ENCODE measurements at regions not wholly inside any gene's neighbourhood (a gene's known extent, or its start where the extent isn't known, plus 50 kb on each side); places are given as distances from the start of the nearest gene placed in this dataset.

- Histone ChIP-seq H3K9me3 (peaks cover 19 to 25% of the 10 kb centered on the region in 2 donors), H3K4me1 (no peaks in the 10 kb centered on the region), H3K27ac (no peak overlapping the region), H3K4me3 (no peak overlapping the region), H3K27me3 (peaks cover 0 to 85% of the 10 kb centered on the region in 2 donors), H3K36me3 (no peaks in the 10 kb centered on the region)
- DNase-seq (ENCODE audit: low spot score in 2 of 2): no peak
- TF ChIP-seq POLR2A (IDR thresholded peaks at IDR 0.05): no peak
- no peak for TF ChIP-seq POLR2AphosphoS5 (IDR thresholded peaks at IDR 0.05)
- TF ChIP-seq CTCF (IDR thresholded peaks at IDR 0.05): no peak
- intact Hi-C loops (cut with DNase I; ENCODE audit: low total_unique reads): no loop called here
These were observed 65.6 kb upstream of the TTC34 start for GRCh38 chr1:2867087-2867425.

- no peak for DNase-seq (ENCODE audit: low spot score in 2 of 2)
- TF ChIP-seq POLR2AphosphoS5 (IDR thresholded peaks at IDR 0.05): no peak
- TF ChIP-seq CTCF (IDR thresholded peaks at IDR 0.05): no peak
- no peak for TF ChIP-seq POLR2A (IDR thresholded peaks at IDR 0.05)
- Histone ChIP-seq H3K4me3 (no peak overlapping the region), H3K36me3 (no peaks in the 10 kb centered on the region), H3K27me3 (peaks cover 0 to 77% of the 10 kb centered on the region in 2 donors), H3K4me1 (no peaks in the 10 kb centered on the region), H3K27ac (no peak overlapping the region), H3K9me3 (peaks cover 23 to 31% of the 10 kb centered on the region in 2 donors)
- intact Hi-C loops (cut with DNase I; ENCODE audit: low total_unique reads): no loop called here
These were observed 66.4 kb upstream of the TTC34 start for GRCh38 chr1:2867861-2868260.

- Histone ChIP-seq H3K36me3 (no peaks in the 10 kb centered on the region), H3K27me3 (peaks cover 0 to 74% of the 10 kb centered on the region in 2 donors), H3K4me1 (no peaks in the 10 kb centered on the region), H3K27ac (no peak overlapping the region), H3K4me3 (no peak overlapping the region), H3K9me3 (peaks cover 23 to 38% of the 10 kb centered on the region in 2 donors)
- TF ChIP-seq CTCF (IDR thresholded peaks at IDR 0.05): no peak
- no peak for TF ChIP-seq POLR2AphosphoS5 (IDR thresholded peaks at IDR 0.05)
- TF ChIP-seq POLR2A (IDR thresholded peaks at IDR 0.05): no peak
- intact Hi-C loops (cut with DNase I; ENCODE audit: low total_unique reads): loop anchor here (1.0 kb wide), 1 partner anchor 47 kb away; no protein-coding TSS in a partner anchor
- no peak for DNase-seq (ENCODE audit: low spot score in 2 of 2)
These were observed 67.2 kb upstream of the TTC34 start for GRCh38 chr1:2868571-2869195.

GRCh38 chr1:2871246-2871815, 69.8 kb upstream of the TTC34 start:
- H3K36me3 ChIP-seq: no peaks in the 10 kb centered on the region
- no peak for DNase-seq (ENCODE audit: low spot score in 2 of 2)
- no peak overlapping the region for H3K27ac ChIP-seq
- H3K4me1 ChIP-seq: no peaks in the 10 kb centered on the region
- intact Hi-C loops (cut with DNase I; ENCODE audit: low total_unique reads): no loop called here
- H3K4me3 ChIP-seq: no peak overlapping the region
- peaks cover 0 to 72% of the 10 kb centered on the region in 2 donors for H3K27me3 ChIP-seq
- H3K9me3 ChIP-seq: peaks cover 23 to 38% of the 10 kb centered on the region in 2 donors
- no peak for TF ChIP-seq POLR2AphosphoS5 (IDR thresholded peaks at IDR 0.05)

GRCh38 chr1:2874207-2874606, 72.7 kb upstream of the TTC34 start:
- intact Hi-C loops (cut with DNase I; ENCODE audit: low total_unique reads): no loop called here
- Histone ChIP-seq H3K27ac (no peak overlapping the region), H3K27me3 (peaks cover 0 to 66% of the 10 kb centered on the region in 2 donors), H3K4me1 (no peaks in the 10 kb centered on the region), H3K9me3 (peaks cover 23 to 38% of the 10 kb centered on the region in 2 donors), H3K4me3 (no peak overlapping the region), H3K36me3 (no peaks in the 10 kb centered on the region)
- no peak for DNase-seq (ENCODE audit: low spot score in 2 of 2)
- TF ChIP-seq POLR2A (IDR thresholded peaks at IDR 0.05): no peak
- no peak for TF ChIP-seq CTCF (IDR thresholded peaks at IDR 0.05)
- TF ChIP-seq POLR2AphosphoS5 (IDR thresholded peaks at IDR 0.05): no peak

All from breast epithelium (tissue), 4 donors.